ENCODE measurements at regions not wholly inside any gene's neighbourhood (a gene's known extent, or its start where the extent isn't known, plus 50 kb on each side); places are given as distances from the start of the nearest gene placed in this dataset.

- TF ChIP-seq POLR2AphosphoS5 (IDR thresholded peaks at IDR 0.05; ENCODE audit: insufficient read depth in 1 of 2, low read depth in 1 of 2) (no peak), POLR2A (IDR thresholded peaks at IDR 0.05) (no peak)
These were observed 57.1 kb upstream of the LDLRAD3 start for GRCh38 chr11:35886759-35887158.
